ENCODE measurements at regions not wholly inside any gene's neighbourhood (a gene's known extent, or its start where the extent isn't known, plus 50 kb on each side); places are given as distances from the start of the nearest gene placed in this dataset.

- no peak for ATAC-seq
- H3K27me3 ChIP-seq (ENCODE audit: low read depth), result no peaks in the 10 kb centered on the region
- no peak for DNase-seq
- no peaks in the 10 kb centered on the region for H3K4me1 ChIP-seq
- no peak overlapping the region for H3K27ac ChIP-seq
- no peaks in the 10 kb centered on the region for H3K9me3 ChIP-seq
- TF ChIP-seq, protein P1, sequence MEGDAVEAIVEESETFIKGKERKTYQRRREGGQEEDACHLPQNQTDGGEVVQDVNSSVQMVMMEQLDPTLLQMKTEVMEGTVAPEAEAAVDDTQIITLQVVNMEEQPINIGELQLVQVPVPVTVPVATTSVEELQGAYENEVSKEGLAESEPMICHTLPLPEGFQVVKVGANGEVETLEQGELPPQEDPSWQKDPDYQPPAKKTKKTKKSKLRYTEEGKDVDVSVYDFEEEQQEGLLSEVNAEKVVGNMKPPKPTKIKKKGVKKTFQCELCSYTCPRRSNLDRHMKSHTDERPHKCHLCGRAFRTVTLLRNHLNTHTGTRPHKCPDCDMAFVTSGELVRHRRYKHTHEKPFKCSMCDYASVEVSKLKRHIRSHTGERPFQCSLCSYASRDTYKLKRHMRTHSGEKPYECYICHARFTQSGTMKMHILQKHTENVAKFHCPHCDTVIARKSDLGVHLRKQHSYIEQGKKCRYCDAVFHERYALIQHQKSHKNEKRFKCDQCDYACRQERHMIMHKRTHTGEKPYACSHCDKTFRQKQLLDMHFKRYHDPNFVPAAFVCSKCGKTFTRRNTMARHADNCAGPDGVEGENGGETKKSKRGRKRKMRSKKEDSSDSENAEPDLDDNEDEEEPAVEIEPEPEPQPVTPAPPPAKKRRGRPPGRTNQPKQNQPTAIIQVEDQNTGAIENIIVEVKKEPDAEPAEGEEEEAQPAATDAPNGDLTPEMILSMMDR (IDR thresholded peaks at IDR 0.05), result no peak
- no peaks in the 10 kb centered on the region for H3K36me3 ChIP-seq
- no peak overlapping the region for H3K4me3 ChIP-seq
- intact Hi-C loops (cut with DNase I), result no loop called here
These were observed 124.7 kb upstream of the SERPINE2 start for GRCh38 chr2:224163566-224164307.

- H3K27me3 ChIP-seq (ENCODE audit: low read depth), result no peaks in the 10 kb centered on the region
These were observed 123.0 kb upstream of the SERPINE2 start for GRCh38 chr2:224162122-224162521.

GRCh38 chr2:224161712-224162111 lies 122.6 kb upstream of the SERPINE2 start:
- no peak overlapping the region for H3K4me3 ChIP-seq
- intact Hi-C loops (cut with DNase I), result no loop called here
- no peaks in the 10 kb centered on the region for H3K4me1 ChIP-seq
- ATAC-seq, result no peak
- no peaks in the 10 kb centered on the region for H3K9me3 ChIP-seq
- TF ChIP-seq, protein P1 (IDR thresholded peaks at IDR 0.05), result no peak
- no peak overlapping the region for H3K27ac ChIP-seq
- no peak for DNase-seq
- no peaks in the 10 kb centered on the region for H3K27me3 ChIP-seq (ENCODE audit: low read depth)
- no peaks in the 10 kb centered on the region for H3K36me3 ChIP-seq

More at GRCh38 chr2:224162122-224162521, 123.0 kb upstream of the SERPINE2 start:
- H3K4me3 ChIP-seq, result no peak overlapping the region
- no peaks in the 10 kb centered on the region for H3K36me3 ChIP-seq
- H3K9me3 ChIP-seq, result no peaks in the 10 kb centered on the region
- ATAC-seq, result no peak
- TF ChIP-seq, protein P1 (IDR thresholded peaks at IDR 0.05), result no peak
- DNase-seq, result no peak
- intact Hi-C loops (cut with DNase I), result no loop called here
- no peaks in the 10 kb centered on the region for H3K4me1 ChIP-seq
- no peak overlapping the region for H3K27ac ChIP-seq

GRCh38 chr2:224160917-224161316 lies 121.8 kb upstream of the SERPINE2 start:
- Histone ChIP-seq H3K9me3 (no peaks in the 10 kb centered on the region), H3K4me1 (no peaks in the 10 kb centered on the region), H3K4me3 (no peak overlapping the region), H3K36me3 (no peaks in the 10 kb centered on the region), H3K27ac (no peak overlapping the region), H3K27me3 (ENCODE audit: low read depth) (no peaks in the 10 kb centered on the region)
- no peak for ATAC-seq
- DNase-seq, result no peak
- intact Hi-C loops (cut with DNase I), result no loop called here
- TF ChIP-seq, protein P1 (IDR thresholded peaks at IDR 0.05), result no peak

DNA sequence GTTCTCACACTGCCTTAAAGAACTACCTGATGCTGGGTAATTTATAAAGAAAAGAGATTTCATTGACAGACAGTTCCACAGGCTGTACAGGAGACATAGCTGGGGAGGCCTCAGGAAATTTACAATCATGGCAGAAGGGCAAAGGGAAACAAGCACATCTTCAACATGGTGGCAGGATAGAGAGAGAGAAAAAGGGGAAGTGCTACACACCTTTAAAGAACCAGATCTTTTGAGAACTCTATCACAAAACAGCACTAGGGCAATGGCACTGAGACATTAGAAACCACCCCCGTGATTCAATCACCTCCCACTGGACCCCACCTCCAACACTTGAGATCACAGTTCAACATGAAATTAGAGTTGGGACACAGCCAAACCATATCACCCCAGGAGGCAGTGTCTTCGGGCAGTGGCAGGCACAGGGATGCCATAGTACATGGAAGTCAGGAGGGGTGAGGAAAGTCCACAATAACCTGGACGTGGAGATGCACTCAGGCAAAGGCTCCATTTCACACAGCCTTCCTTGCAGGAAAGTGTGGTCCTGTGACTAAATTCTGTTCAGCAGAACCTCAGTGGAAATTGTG lies 120.4 kb upstream of the SERPINE2 start:
- no peaks in the 10 kb centered on the region for H3K4me1 ChIP-seq
- H3K27ac ChIP-seq, result no peak overlapping the region
- H3K9me3 ChIP-seq, result no peaks in the 10 kb centered on the region
- DNase-seq, result no peak
- TF ChIP-seq, protein P1 (IDR thresholded peaks at IDR 0.05), result no peak
- intact Hi-C loops (cut with DNase I), result no loop called here
- no peak overlapping the region for H3K4me3 ChIP-seq
- ATAC-seq, result no peak
- no peaks in the 10 kb centered on the region for H3K36me3 ChIP-seq
- H3K27me3 ChIP-seq (ENCODE audit: low read depth), result no peaks in the 10 kb centered on the region
